ENCODE measurements at regions not wholly inside any gene's neighbourhood (a gene's known extent, or its start where the extent isn't known, plus 50 kb on each side); places are given as distances from the start of the nearest gene placed in this dataset.

- no peak for TF ChIP-seq CTCF (IDR thresholded peaks at IDR 0.05)
- TF ChIP-seq POLR2A (IDR thresholded peaks at IDR 0.05), result no peak
- TF ChIP-seq EP300 (IDR thresholded peaks at IDR 0.05), result no peak
- TF ChIP-seq POLR2AphosphoS5 (IDR thresholded peaks at IDR 0.05), result no peak
Measured at GRCh38 chr4:13263967-13264525, 220.1 kb downstream of the RAB28 start.
